ENCODE measurements at regions not wholly inside any gene's neighbourhood (a gene's known extent, or its start where the extent isn't known, plus 50 kb on each side); places are given as distances from the start of the nearest gene placed in this dataset.

- H3K4me1 ChIP-seq (ENCODE audit: insufficient read depth, low read length) = no peaks in the 10 kb centered on the region
- Mint-ChIP-seq H3K27ac (no peak overlapping the region), H3K27me3 (ENCODE audit: low read depth) (no peaks in the 10 kb centered on the region), H3K36me3 (ENCODE audit: insufficient read depth in 1 of 3, low read depth in 3 of 3) (no peaks in the 10 kb centered on the region), H3K4me1 (0 out of 4 replicates have a peak, but pooled peaks cover 0 to 2% of the 10 kb centered on the region in 2 experiments), H3K4me3 (no peak overlapping the region), H3K9me3 (no peaks in the 10 kb centered on the region)
- H2BK15ac ChIP-seq (ENCODE audit: low read depth, low read length) = no peak overlapping the region
- no peak overlapping the region for H2BK120ac ChIP-seq (ENCODE audit: low read depth, low read length, poor library complexity, severe bottlenecking)
- H3K23me2 ChIP-seq (ENCODE audit: insufficient read length, low read depth, low read length, poor library complexity, severe bottlenecking) = no peaks in the 10 kb centered on the region
- H2AK5ac ChIP-seq (ENCODE audit: insufficient read length, low read length) = no peak overlapping the region
- WGBS (ENCODE audit: extremely low coverage, insufficient read length, low lambda C conversion rate) = no CpG with 5 or more reads among the region's 1 CpG
- no peak overlapping the region for H3T11ph ChIP-seq (ENCODE audit: low read length)
- H3K79me1 ChIP-seq (ENCODE audit: insufficient read depth, low read depth, low read length, poor library complexity, severe bottlenecking) = no peaks in the 10 kb centered on the region
- H3K18ac ChIP-seq (ENCODE audit: insufficient read length, low read depth, low read length) = no peak overlapping the region
- no peak overlapping the region for H2BK20ac ChIP-seq (ENCODE audit: low read depth, low read length, poor library complexity, severe bottlenecking)
- H4K91ac ChIP-seq (ENCODE audit: insufficient read length, low read depth, low read length) = no peak overlapping the region
- no peak for DNase-seq
- no peak overlapping the region for H3K23ac ChIP-seq (ENCODE audit: insufficient read length, low read depth, low read length)
- no peaks in the 10 kb centered on the region for H4K20me1 ChIP-seq (ENCODE audit: control insufficient read depth, insufficient read depth, insufficient read length)
- H3K27me3 ChIP-seq (ENCODE audit: insufficient read depth, low read length) = no peaks in the 10 kb centered on the region
- no peak overlapping the region for H4K8ac ChIP-seq (replicated peaks; ENCODE audit: insufficient read length, low read depth, low read length)
- no peak overlapping the region for H3K4me2 ChIP-seq (ENCODE audit: insufficient read depth, insufficient read length, low read length)
- no peak overlapping the region for H3K9ac ChIP-seq (ENCODE audit: extremely low read depth, insufficient read length, low read length)
- no peak overlapping the region for H2AFZ ChIP-seq (ENCODE audit: low read length)
- H3K79me2 ChIP-seq (ENCODE audit: insufficient read depth, low read length) = no peaks in the 10 kb centered on the region
- H4K5ac ChIP-seq (ENCODE audit: insufficient read length, low read depth, low read length) = no peak overlapping the region
- no peak for TF ChIP-seq CTCF (conservative IDR thresholded peaks at IDR 0.05)
- H2BK5ac ChIP-seq (ENCODE audit: insufficient read length, low read length) = no peak overlapping the region
- no peaks in the 10 kb centered on the region for H3K9me3 ChIP-seq (ENCODE audit: control insufficient read depth, low read depth, low read length)
- H3K56ac ChIP-seq (ENCODE audit: insufficient read length, low read depth, low read length) = no peak overlapping the region
- H3K4ac ChIP-seq (ENCODE audit: low read depth, low read length) = no peak overlapping the region
- H3K27ac ChIP-seq (ENCODE audit: insufficient read length, low read depth, low read length) = no peak overlapping the region
- no peak overlapping the region for H2BK12ac ChIP-seq (ENCODE audit: insufficient read length, low read depth, low read length)
- H3K14ac ChIP-seq (ENCODE audit: insufficient read depth, low read length) = no peak overlapping the region
Measured at GRCh38 chr2:64742678-64743077, 89.0 kb upstream of the SERTAD2 start.

All from H9 (cell line).